Endothelial cell of umbilical vein (primary cell): ENCODE measurements at regions not wholly inside any gene's neighbourhood (a gene's known extent, or its start where the extent isn't known, plus 50 kb on each side); places are given as distances from the start of the nearest gene placed in this dataset.

Experiments used
- BruUV-seq: library from RNA; stranded (reverse); fragments of 400-500 nt; replicated peaks from 2 replicates; lab custom pipeline; 2021; lab: Mats Ljungman, UMichigan
- CTCF ChIA-PET: fragments of 300-600, 350-600 bp; sonication (Branson Sonifier 250); formaldehyde crosslinking; loops from one replicate; lab custom pipeline; 2021; ENCODE audit warnings: antibody characterized with exemption, inconsistent platforms; lab: Charles Lee
- POLR2A ChIA-PET: fragments of 300-600, 350-600 bp; sonication (Branson Sonifier 250); formaldehyde crosslinking; loops from one replicate; lab custom pipeline; 2021; ENCODE audit warnings: antibody characterized with exemption, inconsistent platforms; lab: Charles Lee
- DNase-seq: peaks from one replicate; pipeline ENCODE4 v3.0.0-alpha.2; 2011; ENCODE audit warnings: low read depth, low spot score
- FAIRE-seq: peaks from 2 replicates; lab custom pipeline; 2011; peaks lifted over from hg19 to GRCh38; lab: Jason Lieb, UNC
- H2AFZ ChIP-seq: 2 replicates; pipeline ENCODE4 v1.6.0; 2012; ENCODE audit warnings: low read depth, low read length, control low read depth, inconsistent platforms
- H3K27ac ChIP-seq: 2 replicates; pipeline ENCODE4 v1.5.1; 2011; ENCODE audit warnings: low read depth, mild to moderate bottlenecking, control low read depth, low read length, moderate library complexity; ENCODE audit not compliant: insufficient read depth
- H3K27me3 ChIP-seq, 2 experiments: 2 replicates each; pipeline versions ENCODE4 v1.6.0 to v1.6.1; 2011; ENCODE audit warnings: low read length in 2 of 2, mixed read lengths in 1 of 2; ENCODE audit not compliant: control insufficient read depth in 2 of 2, insufficient read depth in 2 of 2
- H3K36me3 ChIP-seq, 2 experiments: 2 replicates in 1 of 2; 3 replicates in 1 of 2; pipeline ENCODE4 v1.5.1; 2011; ENCODE audit warnings: low read length in 2 of 2, mild to moderate bottlenecking in 1 of 2, moderate library complexity in 1 of 2; ENCODE audit not compliant: control insufficient read depth in 2 of 2, insufficient read depth in 2 of 2; ENCODE audit errors: extremely low read depth in 1 of 2
- H3K4me1 ChIP-seq: 3 replicates; pipeline ENCODE4 v1.5.1; 2011; ENCODE audit warnings: mild to moderate bottlenecking, low read length; ENCODE audit not compliant: control insufficient read depth, insufficient read depth; ENCODE audit errors: extremely low read depth
- H3K4me2 ChIP-seq: 2 replicates; pipeline ENCODE4 v1.6.1; 2011; ENCODE audit warnings: low read length, control low read depth, mixed read lengths; ENCODE audit not compliant: insufficient read depth
- H3K4me3 ChIP-seq, 3 experiments: fragments of 200-600 bp in 1 of 3; sonication (generic), shearing (Covaris generic) in 1 of 3; replicated peaks in 1 of 3; 2 replicates each; pipeline ENCODE4 v1.5.1; 2011 to 2016; ENCODE audit warnings: control low read depth in 3 of 3, low read length in 3 of 3, mild to moderate bottlenecking in 2 of 3, inconsistent platforms in 1 of 3, low read depth in 1 of 3, moderate library complexity in 1 of 3; ENCODE audit not compliant: insufficient read depth in 1 of 3
- H3K79me2 ChIP-seq: 2 replicates; pipeline ENCODE4 v1.6.0; 2012; ENCODE audit warnings: low read length, inconsistent platforms; ENCODE audit not compliant: control insufficient read depth, insufficient read depth
- H3K9ac ChIP-seq: replicated peaks from 2 replicates; pipeline ENCODE3; 2011; ENCODE audit warnings: low read length, control low read depth; ENCODE audit not compliant: insufficient read depth; ENCODE audit errors: extremely low read depth
- H3K9me1 ChIP-seq: replicated peaks from 3 replicates; pipeline ENCODE4 v1.6.0; 2011; ENCODE audit warnings: mild to moderate bottlenecking, low read length; ENCODE audit not compliant: control insufficient read depth, insufficient read depth; ENCODE audit errors: extremely low read depth
- H3K9me3 ChIP-seq: replicated peaks from 2 replicates; pipeline ENCODE4 v1.5.1; 2012; ENCODE audit warnings: low read length, inconsistent platforms; ENCODE audit not compliant: control insufficient read depth, insufficient read depth
- H4K20me1 ChIP-seq: replicated peaks from 2 replicates; pipeline ENCODE3; 2011; ENCODE audit warnings: mild to moderate bottlenecking, low read length; ENCODE audit not compliant: control insufficient read depth, insufficient read depth; ENCODE audit errors: extremely low read depth
- EZH2 ChIP-seq: IDR thresholded peaks from 2 replicates; pipeline ENCODE4 v1.6.1; 2012; ENCODE audit warnings: borderline replicate concordance, low read depth, mild to moderate bottlenecking, moderate library complexity, low read length, inconsistent platforms; ENCODE audit not compliant: severe bottlenecking
- FOS ChIP-seq: IDR thresholded peaks from 2 replicates; pipeline ENCODE4 v1.6.1; 2011; ENCODE audit warnings: mild to moderate bottlenecking, low read length, moderate library complexity, borderline replicate concordance; ENCODE audit not compliant: insufficient read depth
- GATA2 ChIP-seq: IDR thresholded peaks from 2 replicates; pipeline ENCODE4 v1.7.0; 2011; ENCODE audit warnings: low read depth, mild to moderate bottlenecking, moderate library complexity, mixed read lengths, low read length; ENCODE audit not compliant: insufficient read length, insufficient read depth
- JUN ChIP-seq: IDR thresholded peaks from 2 replicates; pipeline ENCODE4 v1.6.1; 2011; ENCODE audit warnings: borderline replicate concordance, low read depth; ENCODE audit not compliant: insufficient read length, insufficient read depth
- MYC ChIP-seq: IDR thresholded peaks from one replicate; pipeline ENCODE4 v1.6.1; 2011; ENCODE audit warnings: mild to moderate bottlenecking, low read depth, low read length
- POLR2A ChIP-seq: IDR thresholded peaks from 2 replicates; pipeline ENCODE4 v1.6.1; 2012; ENCODE audit warnings: low read depth, mild to moderate bottlenecking, control low read depth, low read length
- POLR2AphosphoS5 ChIP-seq: IDR thresholded peaks from 2 replicates; pipeline ENCODE4 v1.6.1; 2012; ENCODE audit warnings: low read depth, mild to moderate bottlenecking, control low read depth, low read length, moderate library complexity; ENCODE audit not compliant: insufficient read depth
- dilution Hi-C: fragments of 300-500 bp; cut with MboI; formaldehyde crosslinking; loops from one replicate; pipeline ENCODE4 v1.15.0; 2019; ENCODE audit warnings: low sequenced_read_pairs; ENCODE audit not compliant: extremely low pct_ligation_motif_present
- intact Hi-C: fragments of 100-400 bp; cut with micrococcal nuclease; formaldehyde crosslinking; loops from one replicate; pipeline ENCODE4 v1.10.0; 2022
- TF ChIP-seq, protein P1 (sequence below), 2 donors: IDR thresholded peaks; 1 replicate in 1 of 2; 2 replicates in 1 of 2; pipeline ENCODE4 v1.5.1; 2011; ENCODE audit warnings: low read length in 2 of 2, mild to moderate bottlenecking in 2 of 2, moderate library complexity in 2 of 2, control low read depth in 1 of 2, inconsistent platforms in 1 of 2, low read depth in 1 of 2; ENCODE audit not compliant: insufficient read depth in 1 of 2; ENCODE audit errors: extremely low read depth in 1 of 2
- TF ChIP-seq, protein P2 (sequence below): IDR thresholded peaks from 2 replicates; pipeline ENCODE4 v1.6.1; 2011; ENCODE audit not compliant: insufficient read depth, insufficient read length

DNA sequence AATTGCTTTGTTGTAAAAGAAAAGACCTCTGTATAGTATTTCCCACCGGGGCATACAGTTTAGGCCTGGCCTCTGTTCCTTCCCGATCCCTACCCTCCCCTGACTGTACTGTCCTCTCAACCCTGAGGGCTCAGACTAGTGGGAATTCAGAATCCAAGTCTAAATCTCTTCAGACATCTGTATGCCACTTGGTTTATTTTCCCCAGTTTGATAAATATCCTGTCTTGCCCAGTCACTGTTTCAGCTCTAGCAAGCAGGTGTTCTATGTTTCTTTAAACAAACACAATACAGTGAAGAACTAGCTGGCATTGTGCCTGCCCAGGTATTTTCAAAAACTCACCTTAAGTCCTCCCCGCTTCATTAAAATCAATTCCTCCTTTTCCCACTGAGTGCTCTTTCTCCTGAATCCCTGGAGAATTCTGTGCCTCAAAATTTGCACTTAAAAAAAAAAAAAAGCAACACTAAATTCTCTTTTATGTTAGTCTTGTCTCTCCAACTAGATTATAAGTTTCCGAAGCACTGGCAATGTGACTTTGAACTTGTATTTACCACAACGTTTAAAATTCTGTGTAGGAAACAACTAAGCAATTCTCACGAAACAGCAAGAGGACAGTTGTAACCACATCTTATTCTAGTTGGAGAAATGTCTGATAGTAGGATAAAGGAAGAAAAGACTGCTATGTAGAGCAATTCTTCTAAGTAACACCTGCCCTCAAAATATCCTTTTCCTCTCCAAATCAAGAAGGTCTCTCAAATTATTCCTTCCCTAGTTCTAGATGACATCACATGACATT, 112.0 kb upstream of the CARMIL1 start:
- Histone ChIP-seq H3K9me3 (no peaks in the 10 kb centered on the region), H3K9me1 (no peaks in the 10 kb centered on the region), H3K4me3 (no peak overlapping the region), H3K4me1 (no peaks in the 10 kb centered on the region), H2AFZ (no peak overlapping the region), H3K4me2 (no peak overlapping the region), H3K36me3 (no peaks in the 10 kb centered on the region), H3K79me2 (no peaks in the 10 kb centered on the region), H3K9ac (no peak overlapping the region), H4K20me1 (no peaks in the 10 kb centered on the region), H3K27ac (no peak overlapping the region), H3K27me3 (no peaks in the 10 kb centered on the region)
- POLR2A ChIA-PET: no interaction called here
- no peak for DNase-seq
- CTCF ChIA-PET: no interaction called here
- no peak for FAIRE-seq
- dilution Hi-C loops (no loop called here), intact Hi-C loops (no loop called here)
- TF ChIP-seq EZH2 (no peak), POLR2AphosphoS5 (no peak)
- TF ChIP-seq, protein P1, sequence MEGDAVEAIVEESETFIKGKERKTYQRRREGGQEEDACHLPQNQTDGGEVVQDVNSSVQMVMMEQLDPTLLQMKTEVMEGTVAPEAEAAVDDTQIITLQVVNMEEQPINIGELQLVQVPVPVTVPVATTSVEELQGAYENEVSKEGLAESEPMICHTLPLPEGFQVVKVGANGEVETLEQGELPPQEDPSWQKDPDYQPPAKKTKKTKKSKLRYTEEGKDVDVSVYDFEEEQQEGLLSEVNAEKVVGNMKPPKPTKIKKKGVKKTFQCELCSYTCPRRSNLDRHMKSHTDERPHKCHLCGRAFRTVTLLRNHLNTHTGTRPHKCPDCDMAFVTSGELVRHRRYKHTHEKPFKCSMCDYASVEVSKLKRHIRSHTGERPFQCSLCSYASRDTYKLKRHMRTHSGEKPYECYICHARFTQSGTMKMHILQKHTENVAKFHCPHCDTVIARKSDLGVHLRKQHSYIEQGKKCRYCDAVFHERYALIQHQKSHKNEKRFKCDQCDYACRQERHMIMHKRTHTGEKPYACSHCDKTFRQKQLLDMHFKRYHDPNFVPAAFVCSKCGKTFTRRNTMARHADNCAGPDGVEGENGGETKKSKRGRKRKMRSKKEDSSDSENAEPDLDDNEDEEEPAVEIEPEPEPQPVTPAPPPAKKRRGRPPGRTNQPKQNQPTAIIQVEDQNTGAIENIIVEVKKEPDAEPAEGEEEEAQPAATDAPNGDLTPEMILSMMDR (IDR thresholded peaks at IDR 0.05; ENCODE audit: extremely low read depth in 1 of 2, insufficient read depth in 1 of 2, low read depth in 1 of 2, low read length in 2 of 2): no peak
- no TSS peak for BruUV-seq

DNA sequence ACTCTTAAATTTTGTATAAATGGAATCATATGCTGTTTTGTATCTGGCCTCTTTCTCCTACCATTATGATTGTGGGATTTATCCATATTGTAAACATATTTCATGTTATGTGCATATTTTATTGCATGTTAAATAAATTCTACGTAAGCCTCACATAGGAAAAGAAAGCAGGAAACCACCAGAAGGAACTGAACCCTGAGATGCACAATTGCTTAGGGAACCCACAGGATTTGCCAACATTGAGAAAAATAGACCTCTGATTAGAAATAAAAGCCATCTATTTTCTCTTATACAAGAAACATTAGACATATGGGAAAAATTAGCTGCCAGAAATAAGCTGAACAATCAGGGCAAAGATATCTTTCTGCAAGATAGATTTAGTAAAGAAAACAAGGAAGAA, 111.2 kb upstream of the CARMIL1 start:
- no peaks in the 10 kb centered on the region for H4K20me1 ChIP-seq
- dilution Hi-C loops (no loop called here), intact Hi-C loops (no loop called here)
- H3K27me3 ChIP-seq: no peaks in the 10 kb centered on the region
- ChIA-PET POLR2A (no interaction called here), CTCF (no interaction called here)
- FAIRE-seq (no peak), DNase-seq (no peak)
- no peak overlapping the region for H3K4me3 ChIP-seq
- H3K4me2 ChIP-seq: no peak overlapping the region
- no peaks in the 10 kb centered on the region for H3K9me3 ChIP-seq
- no peak overlapping the region for H2AFZ ChIP-seq
- no peak overlapping the region for H3K9ac ChIP-seq
- no peak overlapping the region for H3K27ac ChIP-seq
- H3K79me2 ChIP-seq: no peaks in the 10 kb centered on the region
- H3K4me1 ChIP-seq: peaks cover 3% of the 10 kb centered on the region
- no peaks in the 10 kb centered on the region for H3K9me1 ChIP-seq
- no TSS peak for BruUV-seq
- TF ChIP-seq, protein P2, sequence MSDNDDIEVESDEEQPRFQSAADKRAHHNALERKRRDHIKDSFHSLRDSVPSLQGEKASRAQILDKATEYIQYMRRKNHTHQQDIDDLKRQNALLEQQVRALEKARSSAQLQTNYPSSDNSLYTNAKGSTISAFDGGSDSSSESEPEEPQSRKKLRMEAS: no peak
- no peak for TF ChIP-seq POLR2A
- TF ChIP-seq FOS: no peak
- no peak for TF ChIP-seq MYC
- no peak for TF ChIP-seq GATA2
- no peak for TF ChIP-seq JUN
- H3K36me3 ChIP-seq: no peaks in the 10 kb centered on the region
